Smooth muscle cell (in vitro differentiated cells): ENCODE measurements at regions not wholly inside any gene's neighbourhood (a gene's known extent, or its start where the extent isn't known, plus 50 kb on each side); places are given as distances from the start of the nearest gene placed in this dataset.

ENCODE experiments used
- DNase-seq: peaks from one replicate; lab custom pipeline; 2025; ENCODE audit not compliant: unreplicated experiment; lab: John Stamatoyannopoulos, UW
- H2AFZ ChIP-seq: fragments of 200-600 bp; sonication (generic); 2 replicates; pipeline ENCODE4 v1.6.0; 2016; ENCODE audit warnings: antibody characterized with exemption, low read depth, mild to moderate bottlenecking
- H3F3A ChIP-seq: fragments of 200-600 bp; sonication (generic); 2 replicates; pipeline ENCODE4 v1.6.0; 2017; ENCODE audit warnings: antibody characterized with exemption, low read depth
- H3K27ac ChIP-seq: fragments of 200-600 bp; sonication (generic); 2 replicates; pipeline ENCODE4 v1.5.1; 2016; ENCODE audit warnings: low read depth, mild to moderate bottlenecking
- H3K27me3 ChIP-seq: fragments of 200-600 bp; sonication (generic); 2 replicates; pipeline ENCODE4 v1.6.1; 2016; ENCODE audit warnings: low read depth, mild to moderate bottlenecking
- H3K36me3 ChIP-seq: fragments of 200-600 bp; sonication (generic); 2 replicates; pipeline ENCODE4 v1.5.1; 2016; ENCODE audit warnings: low read depth
- H3K4me1 ChIP-seq: fragments of 200-600 bp; sonication (generic); 2 replicates; pipeline ENCODE4 v1.5.1; 2016; ENCODE audit warnings: low read depth
- H3K4me2 ChIP-seq: fragments of 200-600 bp; sonication (generic); 2 replicates; pipeline ENCODE4 v1.6.0; 2016; ENCODE audit warnings: mild to moderate bottlenecking
- H3K4me3 ChIP-seq: fragments of 200-600 bp; sonication (generic); 2 replicates; pipeline ENCODE4 v1.5.1; 2016; ENCODE audit warnings: mild to moderate bottlenecking
- H3K79me2 ChIP-seq: fragments of 200-600 bp; sonication (generic); 2 replicates; pipeline ENCODE4 v1.6.0; 2016; ENCODE audit warnings: low read depth, mild to moderate bottlenecking
- H3K9ac ChIP-seq: fragments of 200-600 bp; sonication (generic); 2 replicates; pipeline ENCODE4 v1.6.0; 2016; ENCODE audit warnings: low read depth
- H3K9me3 ChIP-seq: fragments of 200-600 bp; sonication (generic); replicated peaks from 2 replicates; pipeline ENCODE4 v1.5.1; 2016; ENCODE audit warnings: low read depth
- H4K20me1 ChIP-seq: fragments of 200-600 bp; sonication (generic); 2 replicates; pipeline ENCODE4 v1.6.0; 2016; ENCODE audit warnings: low read depth
- CTCF ChIP-seq: fragments of 200-600 bp; sonication (generic); IDR thresholded peaks from 2 replicates; pipeline ENCODE4 v1.5.1; 2017; ENCODE audit warnings: borderline replicate concordance, mild to moderate bottlenecking, antibody characterized with exemption; ENCODE audit not compliant: insufficient read depth, poor library complexity, severe bottlenecking
- WGBS: methylation state at CpG from one replicate; pipeline ENCODE4 v1.1.7; 2016; ENCODE audit warnings: low lambda C conversion rate; 5-methylcytosine and 5-hydroxymethylcytosine counted together

GRCh38 chr3:194231929-194232832, 96.2 kb downstream of the HES1 start:
- WGBS = 68% methylated on average over 14 of the region's 14 CpGs
- DNase-seq = no peak
- Histone ChIP-seq H3K9me3 (no peaks in the 10 kb centered on the region), H3F3A (no peaks in the 10 kb centered on the region), H3K79me2 (no peaks in the 10 kb centered on the region), H3K9ac (no peak overlapping the region), H3K27ac (no peak overlapping the region), H4K20me1 (no peaks in the 10 kb centered on the region), H3K4me2 (no peak overlapping the region), H2AFZ (no peak overlapping the region), H3K4me3 (no peak overlapping the region), H3K36me3 (no peaks in the 10 kb centered on the region), H3K4me1 (no peaks in the 10 kb centered on the region), H3K27me3 (no peaks in the 10 kb centered on the region)
- no peak for TF ChIP-seq CTCF

GRCh38 chr3:194233150-194233549, 97.2 kb downstream of the HES1 start:
- Histone ChIP-seq H3K27ac (no peak overlapping the region), H3F3A (no peaks in the 10 kb centered on the region), H3K79me2 (no peaks in the 10 kb centered on the region), H3K36me3 (no peaks in the 10 kb centered on the region), H3K4me2 (no peak overlapping the region), H3K4me1 (no peaks in the 10 kb centered on the region), H2AFZ (no peak overlapping the region), H3K9me3 (no peaks in the 10 kb centered on the region), H3K9ac (no peak overlapping the region), H4K20me1 (no peaks in the 10 kb centered on the region), H3K27me3 (no peaks in the 10 kb centered on the region), H3K4me3 (no peak overlapping the region)
- WGBS = 96% methylated on average over 1 of the region's 1 CpG
- no peak for DNase-seq
- no peak for TF ChIP-seq CTCF

- H3K4me1 ChIP-seq = no peaks in the 10 kb centered on the region
- TF ChIP-seq CTCF = no peak
- H3K79me2 ChIP-seq = no peaks in the 10 kb centered on the region
- H3K9me3 ChIP-seq = no peaks in the 10 kb centered on the region
- no peak overlapping the region for H3K4me3 ChIP-seq
- no peak overlapping the region for H3K9ac ChIP-seq
- DNase-seq = no peak
- H3K4me2 ChIP-seq = no peak overlapping the region
- H4K20me1 ChIP-seq = no peaks in the 10 kb centered on the region
- no peaks in the 10 kb centered on the region for H3K27me3 ChIP-seq
- H3K36me3 ChIP-seq = no peaks in the 10 kb centered on the region
- H2AFZ ChIP-seq = no peak overlapping the region
- no peaks in the 10 kb centered on the region for H3F3A ChIP-seq
- WGBS = 53% methylated on average over 2 of the region's 2 CpGs
- H3K27ac ChIP-seq = no peak overlapping the region
Measured at GRCh38 chr3:194235160-194235559, 99.2 kb downstream of the HES1 start.

- 76% methylated on average over 5 of the region's 5 CpGs for WGBS
- H3K4me1 ChIP-seq = no peaks in the 10 kb centered on the region
Measured at GRCh38 chr3:194237110-194237509, 101.2 kb downstream of the HES1 start.

More at GRCh38 chr3:194237110-194237509, 101.2 kb downstream of the HES1 start:
- no peak overlapping the region for H3K9ac ChIP-seq
- H3K4me3 ChIP-seq = no peak overlapping the region
- H3K27me3 ChIP-seq = no peaks in the 10 kb centered on the region
- no peak for TF ChIP-seq CTCF
- no peak for DNase-seq
- no peaks in the 10 kb centered on the region for H3K36me3 ChIP-seq
- H3K79me2 ChIP-seq = no peaks in the 10 kb centered on the region
- H3F3A ChIP-seq = no peaks in the 10 kb centered on the region
- no peak overlapping the region for H3K27ac ChIP-seq
- H2AFZ ChIP-seq = no peak overlapping the region
- no peak overlapping the region for H3K4me2 ChIP-seq
- H4K20me1 ChIP-seq = no peaks in the 10 kb centered on the region
- no peaks in the 10 kb centered on the region for H3K9me3 ChIP-seq
